ENCODE measurements at regions not wholly inside any gene's neighbourhood (a gene's known extent, or its start where the extent isn't known, plus 50 kb on each side); places are given as distances from the start of the nearest gene placed in this dataset.

DNA sequence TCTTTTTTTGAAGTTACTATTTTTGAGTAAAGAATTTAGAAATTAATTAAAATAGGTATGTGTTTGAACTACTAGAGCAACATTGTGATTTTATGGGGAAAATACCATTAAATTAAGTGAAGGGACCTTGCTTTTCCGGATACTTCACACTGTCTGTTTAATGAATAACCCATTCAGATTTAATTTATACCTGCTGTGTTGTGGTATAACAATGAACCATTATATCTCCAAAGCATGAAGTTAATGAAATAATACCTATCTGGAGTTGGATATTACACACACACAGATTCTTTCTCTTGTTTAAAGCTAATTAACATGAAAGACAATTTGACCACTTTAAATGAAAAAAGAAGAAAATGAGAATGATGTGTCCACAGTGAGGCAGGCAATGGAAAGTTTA lies 195.0 kb upstream of the GPRIN3 start:
- TF ChIP-seq POLR2A (IDR thresholded peaks at IDR 0.05), result no peak
- TF ChIP-seq EP300 (IDR thresholded peaks at IDR 0.05), result no peak
- TF ChIP-seq, protein P1, sequence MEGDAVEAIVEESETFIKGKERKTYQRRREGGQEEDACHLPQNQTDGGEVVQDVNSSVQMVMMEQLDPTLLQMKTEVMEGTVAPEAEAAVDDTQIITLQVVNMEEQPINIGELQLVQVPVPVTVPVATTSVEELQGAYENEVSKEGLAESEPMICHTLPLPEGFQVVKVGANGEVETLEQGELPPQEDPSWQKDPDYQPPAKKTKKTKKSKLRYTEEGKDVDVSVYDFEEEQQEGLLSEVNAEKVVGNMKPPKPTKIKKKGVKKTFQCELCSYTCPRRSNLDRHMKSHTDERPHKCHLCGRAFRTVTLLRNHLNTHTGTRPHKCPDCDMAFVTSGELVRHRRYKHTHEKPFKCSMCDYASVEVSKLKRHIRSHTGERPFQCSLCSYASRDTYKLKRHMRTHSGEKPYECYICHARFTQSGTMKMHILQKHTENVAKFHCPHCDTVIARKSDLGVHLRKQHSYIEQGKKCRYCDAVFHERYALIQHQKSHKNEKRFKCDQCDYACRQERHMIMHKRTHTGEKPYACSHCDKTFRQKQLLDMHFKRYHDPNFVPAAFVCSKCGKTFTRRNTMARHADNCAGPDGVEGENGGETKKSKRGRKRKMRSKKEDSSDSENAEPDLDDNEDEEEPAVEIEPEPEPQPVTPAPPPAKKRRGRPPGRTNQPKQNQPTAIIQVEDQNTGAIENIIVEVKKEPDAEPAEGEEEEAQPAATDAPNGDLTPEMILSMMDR (IDR thresholded peaks at IDR 0.05), result no peak
- H3K4me3 ChIP-seq, result no peak overlapping the region
- intact Hi-C loops (cut with DNase I), result no loop called here
- H3K36me3 ChIP-seq, result no peaks in the 10 kb centered on the region
- H3K27ac ChIP-seq, result no peak overlapping the region
- no peak for DNase-seq
- H3K4me1 ChIP-seq (ENCODE audit: insufficient read depth), result no peaks in the 10 kb centered on the region
- no peaks in the 10 kb centered on the region for H3K27me3 ChIP-seq
- H3K9me3 ChIP-seq, result no peaks in the 10 kb centered on the region
- WGBS, 3 donors, result 89 to 96% (median 92%) methylated on average over 1 of the region's 1 CpG

- H3K27ac ChIP-seq, result no peak overlapping the region
Measured at GRCh38 chr4:89497517-89498308, 190.1 kb upstream of the GPRIN3 start.

GRCh38 chr4:89496851-89497250 lies 189.3 kb upstream of the GPRIN3 start:
- Histone ChIP-seq H3K27me3 (no peaks in the 10 kb centered on the region), H3K4me3 (no peak overlapping the region), H3K4me1 (ENCODE audit: insufficient read depth) (no peaks in the 10 kb centered on the region), H3K27ac (no peak overlapping the region), H3K36me3 (no peaks in the 10 kb centered on the region), H3K9me3 (no peaks in the 10 kb centered on the region)
- intact Hi-C loops (cut with DNase I), result no loop called here
- TF ChIP-seq EP300 (IDR thresholded peaks at IDR 0.05) (no peak), POLR2A (IDR thresholded peaks at IDR 0.05) (no peak)
- TF ChIP-seq, protein P1 (IDR thresholded peaks at IDR 0.05), result no peak
- DNase-seq, result no peak
- whole genome bisulfite sequencing, 3 donors, result 24 to 42% (median 38%) methylated on average over 1 of the region's 1 CpG

More at GRCh38 chr4:89497517-89498308, 190.1 kb upstream of the GPRIN3 start:
- TF ChIP-seq, protein P1 (IDR thresholded peaks at IDR 0.05), result no peak
- no peak for TF ChIP-seq POLR2A (IDR thresholded peaks at IDR 0.05)
- DNase-seq, result no peak
- Histone ChIP-seq H3K4me3 (no peak overlapping the region), H3K36me3 (no peaks in the 10 kb centered on the region), H3K9me3 (no peaks in the 10 kb centered on the region), H3K4me1 (ENCODE audit: insufficient read depth) (no peaks in the 10 kb centered on the region), H3K27me3 (no peaks in the 10 kb centered on the region)
- 51 to 65% (median 62%) methylated on average over 4 of the region's 4 CpGs for WGBS, 3 donors
- intact Hi-C loops (cut with DNase I), result no loop called here

DNA sequence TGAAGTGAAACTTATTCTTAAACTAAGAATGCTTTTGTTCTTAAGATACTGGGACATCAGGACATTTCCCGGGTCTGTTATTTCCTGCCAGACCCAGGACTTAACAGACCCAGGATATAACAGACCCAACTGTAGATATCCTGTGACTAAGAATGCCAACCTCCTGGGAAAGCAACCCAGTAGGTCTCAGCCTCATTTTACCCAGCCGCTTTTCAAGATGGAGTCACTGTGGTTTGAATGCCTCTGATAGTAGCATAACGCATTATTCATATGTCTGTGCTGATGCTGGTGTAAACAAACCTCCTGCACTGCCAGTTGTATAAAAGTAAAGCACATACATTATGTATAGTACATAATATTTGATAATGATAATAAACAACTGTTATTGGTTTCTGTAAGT lies 185.8 kb upstream of the GPRIN3 start:
- no peak overlapping the region for H3K27ac ChIP-seq
- H3K4me1 ChIP-seq (ENCODE audit: insufficient read depth), result no peaks in the 10 kb centered on the region
- no peaks in the 10 kb centered on the region for H3K27me3 ChIP-seq
- no peak overlapping the region for H3K4me3 ChIP-seq
- H3K36me3 ChIP-seq, result no peaks in the 10 kb centered on the region
- no peaks in the 10 kb centered on the region for H3K9me3 ChIP-seq
- no peak for DNase-seq
- TF ChIP-seq, protein P1 (IDR thresholded peaks at IDR 0.05), result no peak
- TF ChIP-seq EP300 (IDR thresholded peaks at IDR 0.05), result no peak
- no peak for TF ChIP-seq POLR2A (IDR thresholded peaks at IDR 0.05)
- 87 to 90% (median 88%) methylated on average over 3 of the region's 3 CpGs for WGBS, 3 donors
- intact Hi-C loops (cut with DNase I), result no loop called here

Data from ovary (tissue), 7 donors.